ENCODE measurements at regions not wholly inside any gene's neighbourhood (a gene's known extent, or its start where the extent isn't known, plus 50 kb on each side); places are given as distances from the start of the nearest gene placed in this dataset.

DNA sequence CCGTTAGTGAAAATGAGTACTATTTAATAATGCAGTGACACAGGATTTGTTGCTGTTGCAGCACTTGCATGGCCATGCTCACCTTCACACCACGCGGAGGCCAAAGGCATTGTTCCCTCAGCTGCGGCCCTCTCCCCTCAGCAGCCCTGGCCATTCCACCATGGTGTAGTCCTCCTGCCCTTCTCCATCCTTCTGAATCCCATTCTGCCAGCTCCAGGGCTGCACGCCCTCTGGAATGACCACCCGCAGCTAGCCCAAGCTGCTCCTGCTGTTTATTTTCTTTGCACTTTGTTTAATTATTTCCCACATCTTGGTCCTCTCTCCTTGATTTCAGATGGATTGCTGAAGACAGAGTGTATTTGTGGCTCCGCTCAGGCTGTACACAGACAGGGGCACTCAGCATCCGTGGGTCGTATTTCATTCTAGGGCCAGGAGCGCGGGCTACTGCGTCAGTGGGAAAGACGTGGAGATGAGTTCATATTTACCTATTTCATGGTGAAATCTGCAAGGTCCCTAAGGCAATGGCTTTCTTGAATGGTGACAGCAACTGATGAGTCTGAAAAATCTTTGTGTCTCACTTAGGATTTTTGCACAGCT, 81.4 kb upstream of the DUSP22 start:
- Mint-ChIP-seq H3K9me3 (no peaks in the 10 kb centered on the region), H3K36me3 (no peaks in the 10 kb centered on the region), H3K4me3 (peak overlapping the region; percentile 22 to 54 (median 45)), H3K27me3 (peaks cover 0 to 4% of the 10 kb centered on the region in 2 donors), H3K4me1 (peaks cover 26 to 36% (median 28%) of the 10 kb centered on the region in 3 donors), H3K27ac (peak overlapping the region in 1 of 2 donors; percentile 53)
- H3K4me1 ChIP-seq (ENCODE audit: control insufficient read depth in 1 of 2, extremely low read depth in 1 of 2, insufficient read depth in 2 of 2, low read length in 2 of 2): peaks cover 0 to 30% of the 10 kb centered on the region in 2 experiments
- no peak overlapping the region for H3K4me3 ChIP-seq (ENCODE audit: control insufficient read depth in 1 of 2, extremely low read depth in 1 of 2, low read length in 1 of 2)
- DNase-seq (no peak), ATAC-seq (replicated peaks in 1 of 4) (no peak)
- H3K36me3 ChIP-seq (ENCODE audit: control insufficient read depth in 2 of 2, extremely low read depth in 1 of 2, insufficient read depth in 1 of 2, low read length in 1 of 2): no peaks in the 10 kb centered on the region
- WGBS (ENCODE audit: insufficient coverage): 99% methylated on average over 9 of the region's 13 CpGs
- no peak overlapping the region for H3K27ac ChIP-seq (ENCODE audit: low read length)
- H3K27me3 ChIP-seq (replicated peaks in 1 of 2; ENCODE audit: control insufficient read depth in 2 of 2, extremely low read depth in 1 of 2, insufficient read depth in 2 of 2, low read length in 1 of 2): peaks cover 0 to 11% of the 10 kb centered on the region in 2 experiments
- H3K9me3 ChIP-seq: no peaks in the 10 kb centered on the region
- ChIA-PET POLR2A (no interaction called here), CTCF (no interaction called here)

DNA sequence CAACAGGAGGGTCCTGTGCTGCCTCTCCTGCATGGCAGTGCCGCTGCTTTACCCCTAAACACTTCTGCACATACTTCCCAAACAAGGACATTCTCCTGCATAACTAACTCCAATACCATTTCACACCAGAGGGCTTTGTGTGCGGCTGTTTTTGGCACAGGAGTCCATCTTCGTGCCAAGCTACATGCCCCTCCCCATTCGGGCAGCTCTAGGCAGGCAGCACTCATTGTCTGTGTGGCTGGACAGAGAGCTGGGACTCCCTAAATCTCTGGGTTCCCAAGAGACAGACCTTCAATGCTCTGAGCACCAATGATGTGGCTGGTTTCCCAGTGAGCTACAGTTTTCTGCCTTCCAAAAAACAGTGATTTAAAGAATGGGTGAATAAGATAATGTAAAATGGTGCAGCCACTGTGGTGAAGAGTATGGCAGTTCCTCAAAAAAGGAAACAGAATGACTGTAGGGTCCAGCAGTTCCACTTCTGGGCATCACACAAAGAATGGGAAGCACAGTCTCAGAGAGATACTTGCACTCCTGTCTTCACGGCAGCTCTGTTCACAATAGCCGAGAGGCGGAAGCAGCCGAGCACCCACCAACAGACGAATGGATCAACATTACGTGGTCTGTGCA, 80.3 kb upstream of the DUSP22 start:
- Mint-ChIP-seq H3K27ac (no peak overlapping the region), H3K9me3 (no peaks in the 10 kb centered on the region), H3K4me1 (peaks cover 28 to 47% (median 38%) of the 10 kb centered on the region in 3 donors), H3K36me3 (no peaks in the 10 kb centered on the region), H3K4me3 (no peak overlapping the region), H3K27me3 (peaks cover 0 to 4% of the 10 kb centered on the region in 2 donors)
- DNase-seq (no peak), ATAC-seq (replicated peaks in 1 of 4) (no peak)
- ChIA-PET POLR2A (no interaction called here), CTCF (no interaction called here)
- 97% methylated on average over 10 of the region's 10 CpGs for WGBS (ENCODE audit: insufficient coverage)
- H3K36me3 ChIP-seq (ENCODE audit: control insufficient read depth in 2 of 2, extremely low read depth in 1 of 2, insufficient read depth in 1 of 2, low read length in 1 of 2): no peaks in the 10 kb centered on the region
- H3K4me3 ChIP-seq (ENCODE audit: control insufficient read depth in 1 of 2, extremely low read depth in 1 of 2, low read length in 1 of 2): no peak overlapping the region
- peaks cover 0 to 11% of the 10 kb centered on the region in 2 experiments for H3K27me3 ChIP-seq (replicated peaks in 1 of 2; ENCODE audit: control insufficient read depth in 2 of 2, extremely low read depth in 1 of 2, insufficient read depth in 2 of 2, low read length in 1 of 2)
- H3K9me3 ChIP-seq: no peaks in the 10 kb centered on the region
- peaks cover 0 to 38% of the 10 kb centered on the region in 2 experiments for H3K4me1 ChIP-seq (ENCODE audit: control insufficient read depth in 1 of 2, extremely low read depth in 1 of 2, insufficient read depth in 2 of 2, low read length in 2 of 2)
- H3K27ac ChIP-seq (ENCODE audit: low read length): no peak overlapping the region

DNA sequence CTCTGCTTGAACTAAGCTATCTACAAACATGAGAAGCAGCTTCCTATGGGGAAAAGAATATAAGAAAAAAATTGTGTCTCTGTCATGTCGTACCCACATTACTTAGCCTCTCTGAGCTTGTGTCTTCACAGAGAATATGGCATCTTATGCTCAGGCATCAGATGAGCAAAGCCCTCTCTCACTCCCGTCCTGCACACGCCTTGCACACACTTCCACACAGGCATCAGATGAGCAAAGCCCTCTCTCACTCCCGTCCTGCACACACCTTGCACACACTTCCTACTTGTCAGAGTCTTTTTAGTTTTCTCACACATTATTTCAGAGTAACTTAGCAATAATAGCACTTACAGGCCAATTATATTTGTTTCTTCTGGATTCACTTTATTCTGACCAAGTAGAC, 79.0 kb upstream of the DUSP22 start:
- Mint-ChIP-seq H3K27me3 (peaks cover 0 to 4% of the 10 kb centered on the region in 2 donors), H3K4me3 (no peak overlapping the region), H3K9me3 (peaks cover 0 to 3% (median 0%) of the 10 kb centered on the region in 3 donors), H3K36me3 (no peaks in the 10 kb centered on the region), H3K27ac (no peak overlapping the region), H3K4me1 (peaks cover 34 to 52% (median 42%) of the 10 kb centered on the region in 3 donors)
- CTCF ChIA-PET: no interaction called here
- no peaks in the 10 kb centered on the region for H3K36me3 ChIP-seq (ENCODE audit: control insufficient read depth in 2 of 2, extremely low read depth in 1 of 2, insufficient read depth in 1 of 2, low read length in 1 of 2)
- WGBS (ENCODE audit: insufficient coverage): 79% methylated on average over 4 of the region's 4 CpGs
- H3K27me3 ChIP-seq (replicated peaks in 1 of 2; ENCODE audit: control insufficient read depth in 2 of 2, extremely low read depth in 1 of 2, insufficient read depth in 2 of 2, low read length in 1 of 2): peaks cover 0 to 11% of the 10 kb centered on the region in 2 experiments
- ATAC-seq (replicated peaks in 1 of 4) (no peak), DNase-seq (no peak)
- H3K9me3 ChIP-seq: no peaks in the 10 kb centered on the region
- H3K27ac ChIP-seq (ENCODE audit: low read length): no peak overlapping the region
- H3K4me3 ChIP-seq (ENCODE audit: control insufficient read depth in 1 of 2, extremely low read depth in 1 of 2, low read length in 1 of 2): no peak overlapping the region
- POLR2A ChIA-PET: no interaction called here
- H3K4me1 ChIP-seq (ENCODE audit: control insufficient read depth in 1 of 2, extremely low read depth in 1 of 2, insufficient read depth in 2 of 2, low read length in 2 of 2): peaks cover 0 to 42% of the 10 kb centered on the region in 2 experiments

DNA sequence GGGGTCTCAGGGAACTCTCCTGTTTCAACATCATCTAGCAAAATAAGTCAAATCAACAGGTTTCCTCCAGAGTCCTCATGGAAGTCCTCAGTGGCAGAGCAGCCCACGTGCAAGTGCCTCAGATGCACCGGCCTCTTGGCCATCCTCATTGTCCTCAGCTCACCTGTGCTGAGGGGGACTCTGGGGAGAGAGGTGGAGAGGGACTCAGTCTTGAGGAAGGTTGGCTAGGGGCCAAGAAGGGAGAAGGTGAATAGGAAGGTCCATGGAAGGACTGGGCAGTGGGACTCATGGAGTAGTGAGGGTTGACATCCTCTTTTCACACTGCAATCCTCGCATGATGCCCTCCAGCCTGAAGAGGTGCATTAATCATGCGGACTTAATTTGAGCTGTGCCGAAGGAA, 77.9 kb upstream of the DUSP22 start:
- POLR2A ChIA-PET: no interaction called here
- DNase-seq: no peak
- H3K36me3 Mint-ChIP-seq: no peaks in the 10 kb centered on the region
- H3K27ac Mint-ChIP-seq: peak overlapping the region in 1 of 2 donors; percentile 23
- WGBS (ENCODE audit: insufficient coverage): 100% methylated on average over 5 of the region's 5 CpGs
- peaks cover 0 to 3% of the 10 kb centered on the region in 2 donors for H3K27me3 Mint-ChIP-seq
- no peaks in the 10 kb centered on the region for H3K9me3 ChIP-seq
- H3K4me1 ChIP-seq (ENCODE audit: control insufficient read depth in 1 of 2, extremely low read depth in 1 of 2, insufficient read depth in 2 of 2, low read length in 2 of 2): peaks cover 0 to 33% of the 10 kb centered on the region in 2 experiments
- no peak overlapping the region for H3K4me3 ChIP-seq (ENCODE audit: control insufficient read depth in 1 of 2, extremely low read depth in 1 of 2, low read length in 1 of 2)
- CTCF ChIA-PET: interaction anchor here in 1 of 2 donors (1.0 kb wide), 1 partner anchor 13 kb away, joined by 3 read pairs; no protein-coding TSS in a partner anchor
- no peak overlapping the region for H3K27ac ChIP-seq (ENCODE audit: low read length)
- H3K36me3 ChIP-seq (ENCODE audit: control insufficient read depth in 2 of 2, extremely low read depth in 1 of 2, insufficient read depth in 1 of 2, low read length in 1 of 2): no peaks in the 10 kb centered on the region
- ATAC-seq (replicated peaks in 1 of 4): no peak
- peaks cover 0 to 3% (median 0%) of the 10 kb centered on the region in 3 donors for H3K9me3 Mint-ChIP-seq
- H3K4me3 Mint-ChIP-seq: no peak overlapping the region
- H3K27me3 ChIP-seq (replicated peaks in 1 of 2; ENCODE audit: control insufficient read depth in 2 of 2, extremely low read depth in 1 of 2, insufficient read depth in 2 of 2, low read length in 1 of 2): peaks cover 0 to 7% of the 10 kb centered on the region in 2 experiments
- peaks cover 32 to 50% (median 35%) of the 10 kb centered on the region in 3 donors for H3K4me1 Mint-ChIP-seq

DNA sequence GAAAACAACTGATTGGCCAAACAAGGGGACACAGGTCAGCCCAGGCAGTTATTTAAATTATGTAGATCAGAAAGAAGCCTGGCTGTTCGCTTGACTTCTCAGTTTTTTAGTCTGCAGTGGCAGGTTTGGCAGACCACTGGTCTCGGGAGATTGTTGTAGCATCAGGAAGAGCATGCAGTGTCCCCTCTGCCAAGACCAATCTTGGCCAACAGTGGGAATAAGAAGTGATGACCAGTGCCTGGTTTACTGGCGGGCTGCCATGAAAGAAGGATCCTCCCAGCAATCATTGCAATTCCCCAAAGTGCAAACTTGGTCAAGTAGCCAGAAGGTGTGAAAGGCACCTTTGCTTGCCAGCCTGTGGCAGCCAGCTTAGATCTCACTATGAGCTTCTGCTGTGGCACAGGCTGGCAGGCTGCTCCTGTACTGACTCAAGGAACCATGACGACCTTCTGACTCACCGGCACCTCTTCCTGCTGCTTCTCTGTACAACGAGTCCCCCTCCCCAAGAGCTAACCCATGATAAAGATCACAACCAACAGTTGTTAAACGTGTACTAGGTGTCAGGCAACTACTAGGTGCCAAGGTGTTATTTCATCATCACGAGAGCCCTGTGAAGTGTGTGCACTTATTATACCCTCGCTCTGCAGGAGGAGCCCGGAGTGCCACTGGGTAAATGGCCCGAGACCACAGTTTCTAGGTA, 76.8 kb upstream of the DUSP22 start:
- peak; percentile 83 to 95 (median 90) for ATAC-seq (replicated peaks in 1 of 4)
- Histone ChIP-seq H3K4me3 (ENCODE audit: control insufficient read depth in 1 of 2, extremely low read depth in 1 of 2, low read length in 1 of 2) (no peak overlapping the region), H3K9me3 (no peaks in the 10 kb centered on the region), H3K36me3 (ENCODE audit: control insufficient read depth in 2 of 2, extremely low read depth in 1 of 2, insufficient read depth in 1 of 2, low read length in 1 of 2) (no peaks in the 10 kb centered on the region), H3K27me3 (replicated peaks in 1 of 2; ENCODE audit: control insufficient read depth in 2 of 2, extremely low read depth in 1 of 2, insufficient read depth in 2 of 2, low read length in 1 of 2) (peaks cover 0 to 4% of the 10 kb centered on the region in 2 experiments), H3K4me1 (ENCODE audit: control insufficient read depth in 1 of 2, extremely low read depth in 1 of 2, insufficient read depth in 2 of 2, low read length in 2 of 2) (peaks cover 0 to 23% of the 10 kb centered on the region in 2 experiments), H3K27ac (ENCODE audit: low read length) (peak overlapping the region; percentile 7)
- H3K27ac Mint-ChIP-seq: peak overlapping the region; percentile 45 to 56
- H3K36me3 Mint-ChIP-seq: no peaks in the 10 kb centered on the region
- H3K4me1 Mint-ChIP-seq: peaks cover 22 to 41% (median 26%) of the 10 kb centered on the region in 3 donors
- 27% methylated on average over 9 of the region's 11 CpGs for WGBS (ENCODE audit: insufficient coverage)
- H3K9me3 Mint-ChIP-seq: peaks cover 0 to 3% (median 0%) of the 10 kb centered on the region in 3 donors
- peak in 31 of 35 experiments; percentile 10 to 68 (median 36) for DNase-seq
- H3K27me3 Mint-ChIP-seq: no peaks in the 10 kb centered on the region
- H3K4me3 Mint-ChIP-seq: peak overlapping the region in 1 of 3 donors; percentile 5
- ChIA-PET POLR2A (no interaction called here), CTCF (interaction anchor here in 1 of 2 donors (0.7 to 1.0 kb wide), 2 partner anchors 12 to 14 kb away, joined by 3 read pairs; no protein-coding TSS in a partner anchor)

DNA sequence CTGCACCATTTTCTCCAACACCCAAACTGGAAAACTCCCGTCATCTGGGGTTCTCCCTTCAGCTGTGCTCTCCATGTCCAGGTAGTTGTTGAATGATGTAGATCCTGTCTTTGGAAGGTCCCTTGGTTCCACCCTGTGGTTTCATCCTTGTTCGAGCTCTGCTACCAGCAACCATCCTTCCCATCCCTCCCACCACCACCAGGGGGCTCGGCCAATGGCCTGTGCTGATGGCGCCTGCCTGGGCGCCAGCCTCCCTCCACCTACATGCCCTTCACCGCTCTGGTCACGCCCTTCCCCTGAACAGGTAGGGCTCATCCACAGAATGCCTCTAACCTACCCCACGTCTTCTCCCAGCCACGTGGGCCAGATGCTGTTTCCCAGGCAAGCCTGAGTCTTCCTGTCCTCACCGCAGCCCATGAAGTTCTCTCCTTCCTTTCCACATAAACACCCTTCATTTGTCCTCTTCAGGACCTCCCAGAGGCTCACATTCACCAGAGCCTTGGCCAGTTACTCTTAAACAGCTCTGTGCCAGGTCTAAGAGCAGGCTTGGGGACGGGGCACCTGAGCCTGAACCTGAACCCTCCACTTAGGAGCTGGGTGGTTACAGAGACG, 75.1 kb upstream of the DUSP22 start:
- WGBS (ENCODE audit: insufficient coverage): 83% methylated on average over 9 of the region's 12 CpGs
- no peak overlapping the region for H3K27ac Mint-ChIP-seq
- no peak overlapping the region for H3K27ac ChIP-seq (ENCODE audit: low read length)

More for the DNA sequence above, 75.1 kb upstream of the DUSP22 start:
- Mint-ChIP-seq H3K27me3 (no peaks in the 10 kb centered on the region), H3K9me3 (peaks cover 0 to 3% (median 0%) of the 10 kb centered on the region in 3 donors), H3K4me3 (no peak overlapping the region), H3K4me1 (peaks cover 21 to 51% (median 38%) of the 10 kb centered on the region in 3 donors), H3K36me3 (no peaks in the 10 kb centered on the region)
- ATAC-seq (replicated peaks in 1 of 4): no peak
- Histone ChIP-seq H3K9me3 (no peaks in the 10 kb centered on the region), H3K4me3 (ENCODE audit: control insufficient read depth in 1 of 2, extremely low read depth in 1 of 2, low read length in 1 of 2) (no peak overlapping the region), H3K4me1 (ENCODE audit: control insufficient read depth in 1 of 2, extremely low read depth in 1 of 2, insufficient read depth in 2 of 2, low read length in 2 of 2) (peaks cover 0 to 27% of the 10 kb centered on the region in 2 experiments), H3K36me3 (ENCODE audit: control insufficient read depth in 2 of 2, extremely low read depth in 1 of 2, insufficient read depth in 1 of 2, low read length in 1 of 2) (no peaks in the 10 kb centered on the region), H3K27me3 (replicated peaks in 1 of 2; ENCODE audit: control insufficient read depth in 2 of 2, extremely low read depth in 1 of 2, insufficient read depth in 2 of 2, low read length in 1 of 2) (no peaks in the 10 kb centered on the region)
- peak in 5 of 35 experiments; percentile 13 to 44 (median 26) for DNase-seq
- CTCF ChIA-PET: interaction anchor here in 1 of 2 donors (1.2 kb wide), 1 partner anchor 25 kb away, joined by 4 read pairs; no protein-coding TSS in a partner anchor
- POLR2A ChIA-PET: interaction anchor here in 1 of 2 donors (0.7 kb wide), 1 partner anchor 199 kb away, joined by 3 read pairs; no protein-coding TSS in a partner anchor

All from T-cell (primary cell).